Activated CD4-positive, alpha-beta T cell treated with anti-CD3 and anti-CD28 coated beads, Interleukin-2, Interleukin-6, amounts not matched to agents 100 ng/mL and 50 ng/mL, durations not matched to agents 16 hours and 8 hours (primary cell): ENCODE measurements at regions not wholly inside any gene's neighbourhood (a gene's known extent, or its start where the extent isn't known, plus 50 kb on each side); places are given as distances from the start of the nearest gene placed in this dataset.

Source experiments
- DNase-seq: peaks from one replicate; pipeline ENCODE4 v3.0.0-alpha.2; 2020

- no peak for DNase-seq
These were observed 505.7 kb downstream of the CMPK2 start for GRCh38 chr2:6359964-6360363.

- DNase-seq = no peak
These were observed 502.8 kb downstream of the CMPK2 start for GRCh38 chr2:6362671-6363450.

- no peak for DNase-seq
These were observed 497.4 kb downstream of the CMPK2 start for GRCh38 chr2:6368281-6368680.

- DNase-seq = no peak
These were observed 496.4 kb downstream of the CMPK2 start for GRCh38 chr2:6369266-6369665.

GRCh38 chr2:6370753-6371551 is 494.8 kb downstream of the CMPK2 start:
- no peak for DNase-seq

GRCh38 chr2:6372317-6372901 is 493.3 kb downstream of the CMPK2 start:
- DNase-seq = no peak

GRCh38 chr2:6381326-6381725 is 484.4 kb downstream of the CMPK2 start:
- no peak for DNase-seq

GRCh38 chr2:6384341-6384740 is 481.4 kb downstream of the CMPK2 start:
- no peak for DNase-seq

GRCh38 chr2:6392354-6392753 is 473.4 kb downstream of the CMPK2 start:
- no peak for DNase-seq

GRCh38 chr2:6392966-6393365 is 472.7 kb downstream of the CMPK2 start:
- no peak for DNase-seq

- no peak for DNase-seq
These were observed 471.9 kb downstream of the CMPK2 start for GRCh38 chr2:6393819-6394218.

- DNase-seq = no peak
These were observed 471.4 kb downstream of the CMPK2 start for GRCh38 chr2:6394276-6394675.

GRCh38 chr2:6398421-6398820 is 467.3 kb downstream of the CMPK2 start:
- DNase-seq = no peak

GRCh38 chr2:6401301-6401700 is 464.4 kb downstream of the CMPK2 start:
- DNase-seq = no peak

- no peak for DNase-seq
These were observed 457.6 kb downstream of the CMPK2 start for GRCh38 chr2:6408057-6408456.

- DNase-seq = no peak
These were observed 455.4 kb downstream of the CMPK2 start for GRCh38 chr2:6410313-6410712.

- no peak for DNase-seq
These were observed 453.1 kb downstream of the CMPK2 start for GRCh38 chr2:6412533-6413091.

GRCh38 chr2:6417050-6417449 is 448.7 kb downstream of the CMPK2 start:
- no peak for DNase-seq

- no peak for DNase-seq
These were observed 447.4 kb downstream of the CMPK2 start for GRCh38 chr2:6418291-6418690.

GRCh38 chr2:6421138-6421730 is 444.5 kb downstream of the CMPK2 start:
- no peak for DNase-seq

GRCh38 chr2:6421888-6422287 is 443.8 kb downstream of the CMPK2 start:
- DNase-seq = no peak

GRCh38 chr2:6423157-6423556 is 442.6 kb downstream of the CMPK2 start:
- DNase-seq = no peak

- DNase-seq = no peak
These were observed 441.8 kb downstream of the CMPK2 start for GRCh38 chr2:6423944-6424343.
